ENCODE measurements at regions not wholly inside any gene's neighbourhood (a gene's known extent, or its start where the extent isn't known, plus 50 kb on each side); places are given as distances from the start of the nearest gene placed in this dataset.

DNA sequence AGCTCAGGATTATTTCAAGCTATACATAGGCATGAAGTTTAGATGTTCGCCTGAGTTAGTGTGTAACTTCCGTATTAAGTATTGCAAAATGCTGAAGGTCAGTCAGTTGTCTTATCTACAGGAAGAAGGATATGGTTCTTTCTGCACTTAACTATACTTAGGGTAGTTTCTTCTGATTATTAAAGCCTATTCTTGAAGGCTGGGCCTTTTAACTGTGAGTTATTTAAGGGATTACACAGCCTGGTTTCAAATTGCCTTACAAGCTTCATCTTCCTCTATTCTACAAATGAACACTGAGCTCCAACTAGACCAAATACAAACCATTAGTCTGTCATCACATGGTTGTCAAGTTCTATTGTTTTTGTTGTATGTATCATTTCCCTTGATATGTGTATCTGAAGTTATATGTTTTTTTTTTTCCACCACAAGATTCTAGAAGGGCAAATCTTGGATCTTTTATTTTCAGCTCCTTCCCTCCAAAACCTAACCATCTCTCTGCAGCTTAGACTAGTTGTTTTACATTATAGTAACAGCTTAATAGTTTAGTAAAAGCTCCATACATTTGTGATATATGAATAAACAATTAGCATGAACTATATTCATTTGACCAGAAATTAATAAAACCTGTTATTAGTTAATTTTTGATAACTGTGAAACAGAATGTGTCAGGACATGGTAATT lies 272.9 kb upstream of the KCNMB2 start:
- Histone ChIP-seq H3K27ac (no peak overlapping the region), H3K4me1 (replicated peaks in 1 of 2) (peaks cover 0 to 11% of the 10 kb centered on the region in 2 donors), H3K9me3 (replicated peaks in 1 of 3) (no peaks in the 10 kb centered on the region), H3K27me3 (no peaks in the 10 kb centered on the region), H3K4me3 (no peak overlapping the region), H3K36me3 (replicated peaks in 1 of 2) (no peaks in the 10 kb centered on the region)
- no peak for DNase-seq
- TF ChIP-seq POLR2A (IDR thresholded peaks at IDR 0.05), result no peak
- TF ChIP-seq, protein P1, sequence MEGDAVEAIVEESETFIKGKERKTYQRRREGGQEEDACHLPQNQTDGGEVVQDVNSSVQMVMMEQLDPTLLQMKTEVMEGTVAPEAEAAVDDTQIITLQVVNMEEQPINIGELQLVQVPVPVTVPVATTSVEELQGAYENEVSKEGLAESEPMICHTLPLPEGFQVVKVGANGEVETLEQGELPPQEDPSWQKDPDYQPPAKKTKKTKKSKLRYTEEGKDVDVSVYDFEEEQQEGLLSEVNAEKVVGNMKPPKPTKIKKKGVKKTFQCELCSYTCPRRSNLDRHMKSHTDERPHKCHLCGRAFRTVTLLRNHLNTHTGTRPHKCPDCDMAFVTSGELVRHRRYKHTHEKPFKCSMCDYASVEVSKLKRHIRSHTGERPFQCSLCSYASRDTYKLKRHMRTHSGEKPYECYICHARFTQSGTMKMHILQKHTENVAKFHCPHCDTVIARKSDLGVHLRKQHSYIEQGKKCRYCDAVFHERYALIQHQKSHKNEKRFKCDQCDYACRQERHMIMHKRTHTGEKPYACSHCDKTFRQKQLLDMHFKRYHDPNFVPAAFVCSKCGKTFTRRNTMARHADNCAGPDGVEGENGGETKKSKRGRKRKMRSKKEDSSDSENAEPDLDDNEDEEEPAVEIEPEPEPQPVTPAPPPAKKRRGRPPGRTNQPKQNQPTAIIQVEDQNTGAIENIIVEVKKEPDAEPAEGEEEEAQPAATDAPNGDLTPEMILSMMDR (IDR thresholded peaks at IDR 0.05), result no peak
- WGBS, 4 donors, result 37 to 55% (median 54%) methylated on average over 2 of the region's 2 CpGs
- intact Hi-C loops (cut with DNase I), result no loop called here

DNA sequence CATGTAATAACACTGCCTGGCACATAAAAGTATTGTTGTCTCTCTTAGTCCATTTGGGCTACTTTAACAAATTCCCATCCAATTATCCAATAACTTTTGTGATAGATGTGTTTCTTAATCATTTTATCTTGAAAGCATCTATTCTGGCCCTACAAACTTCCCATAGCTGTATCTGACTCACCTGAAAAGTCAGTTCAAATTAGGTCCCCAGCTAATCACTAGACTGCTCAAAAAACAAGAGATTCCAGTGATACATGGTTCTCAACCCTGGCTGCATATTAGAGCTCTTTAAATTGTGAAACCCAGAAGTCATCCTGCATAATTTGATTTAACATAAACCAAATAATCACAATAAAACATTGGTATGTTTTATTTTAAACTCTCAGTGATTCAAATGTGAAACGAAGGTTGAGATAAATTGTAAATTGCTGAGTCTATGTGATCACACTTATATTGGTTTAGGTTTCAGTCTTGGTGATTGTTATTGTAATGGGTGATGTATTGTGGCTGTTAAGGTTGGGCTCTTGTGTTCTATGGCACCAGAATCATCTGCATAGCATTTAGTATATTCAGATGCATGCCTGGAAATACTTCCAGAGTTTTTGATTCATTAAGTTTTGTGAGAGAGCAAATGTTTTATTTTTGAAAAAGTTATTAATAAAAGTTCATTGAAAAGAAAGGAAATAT lies 268.9 kb upstream of the KCNMB2 start:
- Histone ChIP-seq H3K36me3 (replicated peaks in 1 of 2) (no peaks in the 10 kb centered on the region), H3K4me3 (no peak overlapping the region), H3K4me1 (replicated peaks in 1 of 2) (peaks cover 0 to 3% of the 10 kb centered on the region in 2 donors), H3K27ac (no peak overlapping the region), H3K9me3 (replicated peaks in 1 of 3) (no peaks in the 10 kb centered on the region), H3K27me3 (no peaks in the 10 kb centered on the region)
- 64 to 83% (median 83%) methylated on average over 1 of the region's 1 CpG for WGBS, 4 donors
- intact Hi-C loops (cut with DNase I), result no loop called here
- no peak for DNase-seq
- TF ChIP-seq POLR2A (IDR thresholded peaks at IDR 0.05), result no peak
- TF ChIP-seq, protein P1 (IDR thresholded peaks at IDR 0.05), result no peak

DNA sequence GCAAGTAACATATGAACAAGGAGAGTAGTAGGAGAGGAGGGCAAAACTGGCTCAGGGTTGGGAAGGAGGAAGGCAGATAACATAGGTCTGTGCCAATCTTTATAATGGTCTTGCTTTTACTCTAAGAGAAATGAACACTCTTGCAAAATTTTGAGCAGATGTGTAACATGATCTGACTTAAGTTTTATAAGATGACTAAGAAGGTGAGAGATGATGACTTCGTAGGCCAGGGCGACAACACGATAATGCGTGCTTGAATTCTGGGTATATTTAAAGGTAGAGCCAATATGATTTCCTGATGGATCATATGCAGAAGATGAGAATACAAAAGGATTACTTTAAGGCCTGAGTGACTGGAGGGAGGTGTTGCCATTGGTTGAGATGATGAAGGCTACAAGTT lies 265.4 kb upstream of the KCNMB2 start:
- Histone ChIP-seq H3K27ac (no peak overlapping the region), H3K4me1 (replicated peaks in 1 of 2) (peaks cover 0 to 15% of the 10 kb centered on the region in 2 donors), H3K4me3 (no peak overlapping the region), H3K9me3 (replicated peaks in 1 of 3) (no peaks in the 10 kb centered on the region), H3K36me3 (replicated peaks in 1 of 2) (no peaks in the 10 kb centered on the region), H3K27me3 (no peaks in the 10 kb centered on the region)
- 98 to 99% (median 98%) methylated on average over 4 of the region's 4 CpGs for WGBS, 4 donors
- TF ChIP-seq, protein P1 (IDR thresholded peaks at IDR 0.05), result no peak
- no peak for TF ChIP-seq POLR2A (IDR thresholded peaks at IDR 0.05)
- intact Hi-C loops (cut with DNase I), result no loop called here
- DNase-seq, result no peak

GRCh38 chr3:178271740-178272387 lies 264.4 kb upstream of the KCNMB2 start:
- DNase-seq, result no peak
- Histone ChIP-seq H3K27ac (no peak overlapping the region), H3K27me3 (no peaks in the 10 kb centered on the region), H3K4me1 (replicated peaks in 1 of 2) (peaks cover 0 to 15% of the 10 kb centered on the region in 2 donors), H3K36me3 (replicated peaks in 1 of 2) (no peaks in the 10 kb centered on the region), H3K9me3 (replicated peaks in 1 of 3) (no peaks in the 10 kb centered on the region), H3K4me3 (no peak overlapping the region)
- TF ChIP-seq, protein P1 (IDR thresholded peaks at IDR 0.05), result no peak
- no peak for TF ChIP-seq POLR2A (IDR thresholded peaks at IDR 0.05)
- WGBS, 4 donors, result 78 to 86% (median 82%) methylated on average over 3 of the region's 3 CpGs
- intact Hi-C loops (cut with DNase I), result no loop called here

Data from adrenal gland (tissue), 9 donors.